ENCODE measurements at regions not wholly inside any gene's neighbourhood (a gene's known extent, or its start where the extent isn't known, plus 50 kb on each side); places are given as distances from the start of the nearest gene placed in this dataset.

GRCh38 chr18:56270671-56271250, 367.6 kb downstream of the TXNL1 start:
- TF ChIP-seq POLR2AphosphoS5 (IDR thresholded peaks at IDR 0.05; ENCODE audit: low read depth, low read length) (no peak), TAF1 (IDR thresholded peaks at IDR 0.05; ENCODE audit: borderline replicate concordance, insufficient read depth, low read length) (no peak)
- TF ChIP-seq, protein P1, sequence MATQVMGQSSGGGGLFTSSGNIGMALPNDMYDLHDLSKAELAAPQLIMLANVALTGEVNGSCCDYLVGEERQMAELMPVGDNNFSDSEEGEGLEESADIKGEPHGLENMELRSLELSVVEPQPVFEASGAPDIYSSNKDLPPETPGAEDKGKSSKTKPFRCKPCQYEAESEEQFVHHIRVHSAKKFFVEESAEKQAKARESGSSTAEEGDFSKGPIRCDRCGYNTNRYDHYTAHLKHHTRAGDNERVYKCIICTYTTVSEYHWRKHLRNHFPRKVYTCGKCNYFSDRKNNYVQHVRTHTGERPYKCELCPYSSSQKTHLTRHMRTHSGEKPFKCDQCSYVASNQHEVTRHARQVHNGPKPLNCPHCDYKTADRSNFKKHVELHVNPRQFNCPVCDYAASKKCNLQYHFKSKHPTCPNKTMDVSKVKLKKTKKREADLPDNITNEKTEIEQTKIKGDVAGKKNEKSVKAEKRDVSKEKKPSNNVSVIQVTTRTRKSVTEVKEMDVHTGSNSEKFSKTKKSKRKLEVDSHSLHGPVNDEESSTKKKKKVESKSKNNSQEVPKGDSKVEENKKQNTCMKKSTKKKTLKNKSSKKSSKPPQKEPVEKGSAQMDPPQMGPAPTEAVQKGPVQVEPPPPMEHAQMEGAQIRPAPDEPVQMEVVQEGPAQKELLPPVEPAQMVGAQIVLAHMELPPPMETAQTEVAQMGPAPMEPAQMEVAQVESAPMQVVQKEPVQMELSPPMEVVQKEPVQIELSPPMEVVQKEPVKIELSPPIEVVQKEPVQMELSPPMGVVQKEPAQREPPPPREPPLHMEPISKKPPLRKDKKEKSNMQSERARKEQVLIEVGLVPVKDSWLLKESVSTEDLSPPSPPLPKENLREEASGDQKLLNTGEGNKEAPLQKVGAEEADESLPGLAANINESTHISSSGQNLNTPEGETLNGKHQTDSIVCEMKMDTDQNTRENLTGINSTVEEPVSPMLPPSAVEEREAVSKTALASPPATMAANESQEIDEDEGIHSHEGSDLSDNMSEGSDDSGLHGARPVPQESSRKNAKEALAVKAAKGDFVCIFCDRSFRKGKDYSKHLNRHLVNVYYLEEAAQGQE (IDR thresholded peaks at IDR 0.05; ENCODE audit: insufficient read depth in 1 of 2, low read depth in 2 of 2, low read length in 2 of 2): no peak

All from PFSK-1 (cell line).